ENCODE measurements at regions not wholly inside any gene's neighbourhood (a gene's known extent, or its start where the extent isn't known, plus 50 kb on each side); places are given as distances from the start of the nearest gene placed in this dataset.

- TF ChIP-seq POLR2A (IDR thresholded peaks at IDR 0.05; ENCODE audit: low read length) (no peak), GATA1 (IDR thresholded peaks at IDR 0.05; ENCODE audit: low read depth, low read length) (no peak)
Measured at GRCh38 chr5:58260243-58260642, 199.6 kb downstream of the PLK2 start.
